CD4-positive, alpha-beta T cell treated with Interleukin-4 for 1 hour (primary cell): ENCODE measurements at regions not wholly inside any gene's neighbourhood (a gene's known extent, or its start where the extent isn't known, plus 50 kb on each side); places are given as distances from the start of the nearest gene placed in this dataset.
"Not testable (repeated sequence)": the region's sequence is repeated elsewhere in the genome, so short reads cannot be mapped to it uniquely, and the experiment has no call there.

Experiments
- DNase-seq, 2 donors: peaks; one replicate each; pipeline ENCODE4 v3.0.0-alpha.2; 2020 to 2022

GRCh38 chr17:13442361-13442760 lies 159.4 kb downstream of the HS3ST3A1 start:
- DNase-seq: no peak

- DNase-seq: no peak
Observed at GRCh38 chr17:13441873-13442272, 159.9 kb downstream of the HS3ST3A1 start.

- no peak for DNase-seq
Observed at GRCh38 chr17:13437966-13438779, 163.6 kb downstream of the HS3ST3A1 start.

GRCh38 chr17:13435230-13435629 lies 166.5 kb downstream of the HS3ST3A1 start:
- DNase-seq: no peak

- DNase-seq: no peak
Observed at GRCh38 chr17:13429201-13429600, 172.5 kb downstream of the HS3ST3A1 start.

GRCh38 chr17:13428611-13429042 lies 173.1 kb downstream of the HS3ST3A1 start:
- no peak for DNase-seq

- no peak for DNase-seq
Observed at GRCh38 chr17:13426991-13427390, 174.7 kb downstream of the HS3ST3A1 start.

- DNase-seq: no peak
Observed at GRCh38 chr17:13425390-13425789, 176.3 kb downstream of the HS3ST3A1 start.

GRCh38 chr17:13421581-13422130 lies 180.1 kb downstream of the HS3ST3A1 start:
- DNase-seq: no peak

GRCh38 chr17:13420878-13421277 lies 180.9 kb downstream of the HS3ST3A1 start:
- DNase-seq: no peak

GRCh38 chr17:13420418-13420826 lies 181.3 kb downstream of the HS3ST3A1 start:
- no peak for DNase-seq

GRCh38 chr17:13419676-13420075 lies 182.1 kb downstream of the HS3ST3A1 start:
- DNase-seq: no peak

GRCh38 chr17:13418891-13419290 lies 182.8 kb downstream of the HS3ST3A1 start:
- no peak for DNase-seq

GRCh38 chr17:13417381-13417950 lies 184.3 kb downstream of the HS3ST3A1 start:
- no peak for DNase-seq

- no peak for DNase-seq
Observed at GRCh38 chr17:13416748-13417363, 184.9 kb downstream of the HS3ST3A1 start.

GRCh38 chr17:13415871-13416416 lies 185.8 kb downstream of the HS3ST3A1 start:
- DNase-seq: no peak

GRCh38 chr17:13415200-13415599 lies 186.5 kb downstream of the HS3ST3A1 start:
- not testable (repeated sequence) for DNase-seq

GRCh38 chr17:13413001-13413400 lies 188.7 kb downstream of the HS3ST3A1 start:
- no peak for DNase-seq

- no peak for DNase-seq
Observed at GRCh38 chr17:13410874-13411273, 190.9 kb downstream of the HS3ST3A1 start.

- no peak for DNase-seq
Observed at GRCh38 chr17:13410214-13410613, 191.5 kb downstream of the HS3ST3A1 start.

GRCh38 chr17:13409455-13409854 lies 192.3 kb downstream of the HS3ST3A1 start:
- DNase-seq: no peak

GRCh38 chr17:13407381-13407780 lies 194.3 kb downstream of the HS3ST3A1 start:
- DNase-seq: no peak

GRCh38 chr17:13405807-13406206 lies 195.9 kb downstream of the HS3ST3A1 start:
- DNase-seq: no peak
